ENCODE measurements at regions not wholly inside any gene's neighbourhood (a gene's known extent, or its start where the extent isn't known, plus 50 kb on each side); places are given as distances from the start of the nearest gene placed in this dataset.

- TF ChIP-seq, protein P1, sequence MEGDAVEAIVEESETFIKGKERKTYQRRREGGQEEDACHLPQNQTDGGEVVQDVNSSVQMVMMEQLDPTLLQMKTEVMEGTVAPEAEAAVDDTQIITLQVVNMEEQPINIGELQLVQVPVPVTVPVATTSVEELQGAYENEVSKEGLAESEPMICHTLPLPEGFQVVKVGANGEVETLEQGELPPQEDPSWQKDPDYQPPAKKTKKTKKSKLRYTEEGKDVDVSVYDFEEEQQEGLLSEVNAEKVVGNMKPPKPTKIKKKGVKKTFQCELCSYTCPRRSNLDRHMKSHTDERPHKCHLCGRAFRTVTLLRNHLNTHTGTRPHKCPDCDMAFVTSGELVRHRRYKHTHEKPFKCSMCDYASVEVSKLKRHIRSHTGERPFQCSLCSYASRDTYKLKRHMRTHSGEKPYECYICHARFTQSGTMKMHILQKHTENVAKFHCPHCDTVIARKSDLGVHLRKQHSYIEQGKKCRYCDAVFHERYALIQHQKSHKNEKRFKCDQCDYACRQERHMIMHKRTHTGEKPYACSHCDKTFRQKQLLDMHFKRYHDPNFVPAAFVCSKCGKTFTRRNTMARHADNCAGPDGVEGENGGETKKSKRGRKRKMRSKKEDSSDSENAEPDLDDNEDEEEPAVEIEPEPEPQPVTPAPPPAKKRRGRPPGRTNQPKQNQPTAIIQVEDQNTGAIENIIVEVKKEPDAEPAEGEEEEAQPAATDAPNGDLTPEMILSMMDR (IDR thresholded peaks at IDR 0.05): no peak
- no peak for TF ChIP-seq EP300 (IDR thresholded peaks at IDR 0.05)
These were observed 132.0 kb upstream of the EEF1E1 start for GRCh38 chr6:8234321-8234720.
